ENCODE measurements at regions not wholly inside any gene's neighbourhood (a gene's known extent, or its start where the extent isn't known, plus 50 kb on each side); places are given as distances from the start of the nearest gene placed in this dataset.

DNA sequence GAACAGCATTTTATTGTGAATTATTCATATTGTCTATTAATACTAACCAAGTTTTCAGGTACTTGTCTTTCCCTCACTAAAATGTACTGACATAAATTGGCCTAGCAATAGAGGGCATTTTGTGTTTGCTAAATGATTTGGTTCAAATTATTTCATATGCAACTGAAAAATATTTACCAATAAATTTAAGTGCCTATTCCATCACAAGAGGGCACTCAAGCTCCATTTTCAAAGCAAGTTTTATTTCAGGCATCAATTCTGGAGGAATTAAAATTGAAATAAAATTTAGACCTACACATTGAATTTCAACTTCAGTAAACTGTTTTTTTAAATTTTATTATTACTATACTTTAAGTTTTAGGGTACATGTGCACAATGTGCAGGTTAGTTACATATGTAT, 114.3 kb upstream of the SYNCRIP start:
- ATAC-seq: no peak
- TF ChIP-seq GLIS3 (CRISPR knock-in tag; IDR thresholded peaks at IDR 0.05) (no peak), ZFP3 (CRISPR knock-in tag; IDR thresholded peaks at IDR 0.05) (no peak), ZNF8 (CRISPR knock-in tag; IDR thresholded peaks at IDR 0.05) (no peak), CREB5 (CRISPR knock-in tag; IDR thresholded peaks at IDR 0.05; ENCODE audit: low read depth) (no peak), CSDC2 (CRISPR knock-in tag; IDR thresholded peaks at IDR 0.05) (no peak), ZC3H10 (CRISPR knock-in tag; IDR thresholded peaks at IDR 0.05) (no peak), ARNTL (CRISPR knock-in tag; IDR thresholded peaks at IDR 0.05; ENCODE audit: borderline replicate concordance, low read depth) (no peak)
- TF ChIP-seq, protein P1, sequence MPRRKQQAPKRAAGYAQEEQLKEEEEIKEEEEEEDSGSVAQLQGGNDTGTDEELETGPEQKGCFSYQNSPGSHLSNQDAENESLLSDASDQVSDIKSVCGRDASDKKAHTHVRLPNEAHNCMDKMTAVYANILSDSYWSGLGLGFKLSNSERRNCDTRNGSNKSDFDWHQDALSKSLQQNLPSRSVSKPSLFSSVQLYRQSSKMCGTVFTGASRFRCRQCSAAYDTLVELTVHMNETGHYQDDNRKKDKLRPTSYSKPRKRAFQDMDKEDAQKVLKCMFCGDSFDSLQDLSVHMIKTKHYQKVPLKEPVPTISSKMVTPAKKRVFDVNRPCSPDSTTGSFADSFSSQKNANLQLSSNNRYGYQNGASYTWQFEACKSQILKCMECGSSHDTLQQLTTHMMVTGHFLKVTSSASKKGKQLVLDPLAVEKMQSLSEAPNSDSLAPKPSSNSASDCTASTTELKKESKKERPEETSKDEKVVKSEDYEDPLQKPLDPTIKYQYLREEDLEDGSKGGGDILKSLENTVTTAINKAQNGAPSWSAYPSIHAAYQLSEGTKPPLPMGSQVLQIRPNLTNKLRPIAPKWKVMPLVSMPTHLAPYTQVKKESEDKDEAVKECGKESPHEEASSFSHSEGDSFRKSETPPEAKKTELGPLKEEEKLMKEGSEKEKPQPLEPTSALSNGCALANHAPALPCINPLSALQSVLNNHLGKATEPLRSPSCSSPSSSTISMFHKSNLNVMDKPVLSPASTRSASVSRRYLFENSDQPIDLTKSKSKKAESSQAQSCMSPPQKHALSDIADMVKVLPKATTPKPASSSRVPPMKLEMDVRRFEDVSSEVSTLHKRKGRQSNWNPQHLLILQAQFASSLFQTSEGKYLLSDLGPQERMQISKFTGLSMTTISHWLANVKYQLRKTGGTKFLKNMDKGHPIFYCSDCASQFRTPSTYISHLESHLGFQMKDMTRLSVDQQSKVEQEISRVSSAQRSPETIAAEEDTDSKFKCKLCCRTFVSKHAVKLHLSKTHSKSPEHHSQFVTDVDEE (CRISPR knock-in tag; IDR thresholded peaks at IDR 0.05): no peak

DNA sequence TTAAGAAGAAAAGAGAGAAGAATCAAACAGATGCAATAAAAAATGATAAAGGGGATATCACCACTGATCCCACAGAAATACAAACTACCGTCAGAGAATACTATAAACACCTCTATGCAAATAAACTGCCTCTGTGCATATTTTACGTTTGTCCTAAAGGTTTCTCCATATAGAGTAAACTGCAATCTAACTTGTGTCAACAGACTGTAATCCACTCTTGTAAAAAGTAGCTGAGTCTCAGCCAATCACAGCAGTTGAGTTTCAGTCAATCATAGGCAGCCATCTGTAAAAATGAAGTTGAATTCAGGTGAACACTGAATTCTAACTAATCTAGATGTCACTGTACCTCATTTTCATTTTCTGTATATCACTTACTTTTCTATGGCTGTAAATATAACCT, 112.2 kb upstream of the SYNCRIP start:
- ATAC-seq: no peak

DNA sequence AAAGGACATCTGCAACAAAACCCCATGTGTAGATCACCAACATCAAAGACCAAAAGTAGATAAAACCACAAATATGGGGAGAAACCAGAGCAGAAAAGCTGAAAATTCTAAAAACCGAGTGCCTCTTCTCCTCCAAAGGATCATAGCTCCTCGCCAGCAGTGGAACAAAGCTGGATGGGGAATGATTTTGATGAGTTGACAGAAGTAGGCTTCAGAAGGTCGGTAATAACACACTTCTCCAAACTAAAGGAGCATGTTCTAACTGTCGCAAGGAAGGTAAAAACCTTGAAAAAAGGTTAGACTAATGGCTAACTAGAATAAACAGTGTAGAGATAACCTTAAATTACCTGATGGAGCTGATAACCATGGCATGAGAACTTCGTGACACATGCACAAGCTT, 109.9 kb upstream of the SYNCRIP start:
- TF ChIP-seq ZNF565 (CRISPR knock-in tag; conservative IDR thresholded peaks at IDR 0.05; ENCODE audit: low read depth) (no peak), TCF4 (CRISPR knock-in tag; IDR thresholded peaks at IDR 0.05; ENCODE audit: borderline replicate concordance) (no peak), ZFP30 (CRISPR knock-in tag; IDR thresholded peaks at IDR 0.05) (no peak), ZFP3 (CRISPR knock-in tag; IDR thresholded peaks at IDR 0.05) (no peak), ZC3H10 (CRISPR knock-in tag; IDR thresholded peaks at IDR 0.05) (no peak), POU6F1 (CRISPR knock-in tag; IDR thresholded peaks at IDR 0.05; ENCODE audit: borderline replicate concordance, low read depth) (no peak), ZNF70 (CRISPR knock-in tag; IDR thresholded peaks at IDR 0.05) (no peak), ARNTL (CRISPR knock-in tag; IDR thresholded peaks at IDR 0.05; ENCODE audit: borderline replicate concordance, low read depth) (no peak), CSDC2 (CRISPR knock-in tag; IDR thresholded peaks at IDR 0.05) (no peak), RARB (CRISPR knock-in tag; IDR thresholded peaks at IDR 0.05) (no peak), GLIS3 (CRISPR knock-in tag; IDR thresholded peaks at IDR 0.05) (no peak), PATZ1 (CRISPR knock-in tag; IDR thresholded peaks at IDR 0.05; ENCODE audit: borderline replicate concordance) (no peak), CREB5 (CRISPR knock-in tag; IDR thresholded peaks at IDR 0.05; ENCODE audit: low read depth) (no peak), TOX (CRISPR knock-in tag; IDR thresholded peaks at IDR 0.05; ENCODE audit: borderline replicate concordance) (no peak), ZNF8 (CRISPR knock-in tag; IDR thresholded peaks at IDR 0.05) (no peak), SNAI2 (CRISPR knock-in tag; IDR thresholded peaks at IDR 0.05) (no peak)
- TF ChIP-seq, protein P2, sequence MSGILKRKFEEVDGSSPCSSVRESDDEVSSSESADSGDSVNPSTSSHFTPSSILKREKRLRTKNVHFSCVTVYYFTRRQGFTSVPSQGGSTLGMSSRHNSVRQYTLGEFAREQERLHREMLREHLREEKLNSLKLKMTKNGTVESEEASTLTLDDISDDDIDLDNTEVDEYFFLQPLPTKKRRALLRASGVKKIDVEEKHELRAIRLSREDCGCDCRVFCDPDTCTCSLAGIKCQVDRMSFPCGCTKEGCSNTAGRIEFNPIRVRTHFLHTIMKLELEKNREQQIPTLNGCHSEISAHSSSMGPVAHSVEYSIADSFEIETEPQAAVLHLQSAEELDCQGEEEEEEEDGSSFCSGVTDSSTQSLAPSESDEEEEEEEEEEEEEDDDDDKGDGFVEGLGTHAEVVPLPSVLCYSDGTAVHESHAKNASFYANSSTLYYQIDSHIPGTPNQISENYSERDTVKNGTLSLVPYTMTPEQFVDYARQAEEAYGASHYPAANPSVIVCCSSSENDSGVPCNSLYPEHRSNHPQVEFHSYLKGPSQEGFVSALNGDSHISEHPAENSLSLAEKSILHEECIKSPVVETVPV (CRISPR knock-in tag; IDR thresholded peaks at IDR 0.05): no peak
- ATAC-seq: no peak

More for the DNA sequence above, 112.2 kb upstream of the SYNCRIP start:
- no peak for TF ChIP-seq POU6F1 (CRISPR knock-in tag; IDR thresholded peaks at IDR 0.05; ENCODE audit: borderline replicate concordance, low read depth)
- TF ChIP-seq ZC3H10 (CRISPR knock-in tag; IDR thresholded peaks at IDR 0.05): no peak
- TF ChIP-seq ZFP30 (CRISPR knock-in tag; IDR thresholded peaks at IDR 0.05): no peak
- no peak for TF ChIP-seq OSR1 (CRISPR knock-in tag; IDR thresholded peaks at IDR 0.05)

Measured in SK-N-SH treated with all-trans-retinoic acid at 6 μM for 48 hours (cell line).